ENCODE measurements at regions not wholly inside any gene's neighbourhood (a gene's known extent, or its start where the extent isn't known, plus 50 kb on each side); places are given as distances from the start of the nearest gene placed in this dataset.

- no peaks in the 10 kb centered on the region for H3K27me3 Mint-ChIP-seq
- H3K4me1 Mint-ChIP-seq (ENCODE audit: low read depth): no peaks in the 10 kb centered on the region
- H3K27ac Mint-ChIP-seq: no peak overlapping the region
- H3K4me3 Mint-ChIP-seq (ENCODE audit: low read depth): no peak overlapping the region
- DNase-seq (ENCODE audit: low spot score, unreplicated experiment): no peak
- TF ChIP-seq CTCF (IDR thresholded peaks at IDR 0.05; ENCODE audit: unreplicated experiment): no peak
- H3K36me3 Mint-ChIP-seq (ENCODE audit: insufficient read depth): no peaks in the 10 kb centered on the region
- H3K9me3 Mint-ChIP-seq (ENCODE audit: low read depth): no peaks in the 10 kb centered on the region
These were observed 193.1 kb downstream of the LPIN1 start for GRCh38 chr2:11939523-11939922.

- no peak for TF ChIP-seq CTCF (IDR thresholded peaks at IDR 0.05; ENCODE audit: unreplicated experiment)
- no peaks in the 10 kb centered on the region for H3K27me3 Mint-ChIP-seq
- DNase-seq (ENCODE audit: low spot score, unreplicated experiment): no peak
- H3K36me3 Mint-ChIP-seq (ENCODE audit: insufficient read depth): no peaks in the 10 kb centered on the region
- H3K27ac Mint-ChIP-seq: no peak overlapping the region
- H3K4me1 Mint-ChIP-seq (ENCODE audit: low read depth): no peaks in the 10 kb centered on the region
- H3K4me3 Mint-ChIP-seq (ENCODE audit: low read depth): no peak overlapping the region
- H3K9me3 Mint-ChIP-seq (ENCODE audit: low read depth): no peaks in the 10 kb centered on the region
These were observed 193.8 kb downstream of the LPIN1 start for GRCh38 chr2:11940121-11940743.

- DNase-seq (ENCODE audit: low spot score, unreplicated experiment): no peak
- no peak overlapping the region for H3K27ac Mint-ChIP-seq
- no peaks in the 10 kb centered on the region for H3K36me3 Mint-ChIP-seq (ENCODE audit: insufficient read depth)
- no peaks in the 10 kb centered on the region for H3K4me1 Mint-ChIP-seq (ENCODE audit: low read depth)
- TF ChIP-seq CTCF (IDR thresholded peaks at IDR 0.05; ENCODE audit: unreplicated experiment): no peak
- H3K27me3 Mint-ChIP-seq: no peaks in the 10 kb centered on the region
- H3K4me3 Mint-ChIP-seq (ENCODE audit: low read depth): no peak overlapping the region
- no peaks in the 10 kb centered on the region for H3K9me3 Mint-ChIP-seq (ENCODE audit: low read depth)
These were observed 194.4 kb downstream of the LPIN1 start for GRCh38 chr2:11940799-11941198.

- no peak for TF ChIP-seq CTCF (IDR thresholded peaks at IDR 0.05; ENCODE audit: unreplicated experiment)
- Mint-ChIP-seq H3K4me3 (ENCODE audit: low read depth) (no peak overlapping the region), H3K36me3 (ENCODE audit: insufficient read depth) (no peaks in the 10 kb centered on the region), H3K9me3 (ENCODE audit: low read depth) (no peaks in the 10 kb centered on the region), H3K4me1 (ENCODE audit: low read depth) (no peaks in the 10 kb centered on the region), H3K27me3 (no peaks in the 10 kb centered on the region), H3K27ac (no peak overlapping the region)
- DNase-seq (ENCODE audit: low spot score, unreplicated experiment): no peak
These were observed 195.1 kb downstream of the LPIN1 start for GRCh38 chr2:11941201-11942177.

GRCh38 chr2:11942178-11942569 lies 195.7 kb downstream of the LPIN1 start:
- Mint-ChIP-seq H3K9me3 (ENCODE audit: low read depth) (no peaks in the 10 kb centered on the region), H3K4me1 (ENCODE audit: low read depth) (no peaks in the 10 kb centered on the region), H3K4me3 (ENCODE audit: low read depth) (no peak overlapping the region), H3K27me3 (no peaks in the 10 kb centered on the region), H3K27ac (no peak overlapping the region), H3K36me3 (ENCODE audit: insufficient read depth) (no peaks in the 10 kb centered on the region)
- no peak for TF ChIP-seq CTCF (IDR thresholded peaks at IDR 0.05; ENCODE audit: unreplicated experiment)
- no peak for DNase-seq (ENCODE audit: low spot score, unreplicated experiment)

Data from progenitor cell of endocrine pancreas (in vitro differentiated cells).